GM23338 (cell line): ENCODE measurements at regions not wholly inside any gene's neighbourhood (a gene's known extent, or its start where the extent isn't known, plus 50 kb on each side); places are given as distances from the start of the nearest gene placed in this dataset.

Source experiments
- ATAC-seq: fragments of 200-7000 bp; cut with Tn5 transposase; 3 replicates; pipeline ENCODE4 v1.9.1; 2020
- DNase-seq: peaks from one replicate; pipeline ENCODE4 v3.0.0-alpha.2; 2015; ENCODE audit warnings: low spot score
- H2AFZ ChIP-seq: fragments of 200-600 bp; sonication (generic); 2 replicates; pipeline ENCODE4 v1.8.0; 2016; ENCODE audit warnings: antibody characterized with exemption, mild to moderate bottlenecking, moderate library complexity
- H3F3A ChIP-seq: fragments of 200-600 bp; sonication (generic); replicated peaks from 2 replicates; pipeline ENCODE4 v1.8.0; 2017; ENCODE audit warnings: antibody characterized with exemption, mixed run types, low read depth
- H3K27ac ChIP-seq: fragments of 200-600 bp; sonication (generic); 2 replicates; pipeline ENCODE4 v1.6.1; 2016; ENCODE audit warnings: low read depth
- H3K27me3 ChIP-seq: fragments of 200-600 bp; sonication (generic); 2 replicates; pipeline ENCODE4 v1.8.0; 2016; ENCODE audit warnings: mild to moderate bottlenecking, mixed run types, moderate library complexity; ENCODE audit not compliant: insufficient read depth
- H3K36me3 ChIP-seq: fragments of 200-600 bp; sonication (generic); 2 replicates; pipeline ENCODE4 v1.8.0; 2016; ENCODE audit warnings: mild to moderate bottlenecking; ENCODE audit not compliant: insufficient read depth
- H3K4me1 ChIP-seq: fragments of 200-600 bp; sonication (generic); 2 replicates; pipeline ENCODE4 v1.8.0; 2016; ENCODE audit warnings: mild to moderate bottlenecking, moderate library complexity; ENCODE audit not compliant: insufficient read depth
- H3K4me2 ChIP-seq: fragments of 200-600 bp; sonication (generic); 2 replicates; pipeline ENCODE4 v1.7.1; 2017; ENCODE audit warnings: mixed run types
- H3K4me3 ChIP-seq: fragments of 200-600 bp; sonication (generic); 2 replicates; pipeline ENCODE4 v1.6.1; 2016; ENCODE audit warnings: mixed run types
- H3K79me2 ChIP-seq: fragments of 200-600 bp; sonication (generic); replicated peaks from 2 replicates; pipeline ENCODE4 v1.8.0; 2017; ENCODE audit warnings: mild to moderate bottlenecking; ENCODE audit not compliant: insufficient read depth
- H3K9me2 ChIP-seq: fragments of 200-600 bp; sonication (generic); 2 replicates; pipeline ENCODE4 v1.8.0; 2017; ENCODE audit not compliant: insufficient read depth
- H4K20me1 ChIP-seq: fragments of 200-600 bp; sonication (generic); replicated peaks from 2 replicates; pipeline ENCODE4 v1.8.0; 2017; ENCODE audit warnings: mild to moderate bottlenecking; ENCODE audit not compliant: insufficient read depth
- H3K27ac Mint-ChIP-seq: 2 replicates; pipeline ENCODE4 v1.8.0; 2020; ENCODE audit warnings: inconsistent platforms, mild to moderate bottlenecking, moderate library complexity, mixed read lengths
- H3K27me3 Mint-ChIP-seq: 3 replicates; pipeline ENCODE4 v1.8.0; 2022; ENCODE audit warnings: low read depth, mild to moderate bottlenecking, moderate library complexity, mixed read lengths, inconsistent platforms; ENCODE audit not compliant: insufficient read depth, poor library complexity
- H3K36me3 Mint-ChIP-seq: 3 replicates; pipeline ENCODE4 v1.8.0; 2021; ENCODE audit warnings: low read depth, mild to moderate bottlenecking, inconsistent platforms, moderate library complexity, mixed read lengths
- H3K4me1 Mint-ChIP-seq: 3 replicates; pipeline ENCODE4 v1.8.0; 2020; ENCODE audit warnings: mild to moderate bottlenecking, inconsistent platforms, mixed read lengths
- H3K4me3 Mint-ChIP-seq: 3 replicates; pipeline ENCODE4 v1.8.0; 2021; ENCODE audit warnings: moderate library complexity, mild to moderate bottlenecking, inconsistent platforms, mixed read lengths
- H3K9me3 Mint-ChIP-seq: 3 replicates; pipeline ENCODE4 v1.8.0; 2020; ENCODE audit warnings: moderate library complexity, mild to moderate bottlenecking, inconsistent platforms, mixed read lengths
- CREB1 ChIP-seq: fragments of 250-450 bp; sonication (Bioruptor Pico); IDR thresholded peaks from 2 replicates; pipeline ENCODE4 v1.5.0; 2020; ENCODE audit warnings: low read depth, mild to moderate bottlenecking, moderate library complexity
- CTCF ChIP-seq, 2 experiments: fragments of 200-600 bp in 1 of 2; sonication (generic) in 1 of 2; conservative IDR thresholded peaks; 2 replicates each; pipeline versions ENCODE4 v1.5.1 to v1.6.1; 2016 to 2017; ENCODE audit warnings: antibody characterized with exemption in 2 of 2, low read depth in 2 of 2, mild to moderate bottlenecking in 2 of 2, moderate library complexity in 1 of 2
- ETS1 ChIP-seq: IDR thresholded peaks from 2 replicates; pipeline ENCODE4 v1.6.1; 2016; ENCODE audit warnings: antibody characterized with exemption
- EZH2 ChIP-seq: fragments of 200-600 bp; sonication (generic); IDR thresholded peaks from one replicate; pipeline ENCODE4 v1.8.0; 2017; ENCODE audit warnings: antibody characterized with exemption, mild to moderate bottlenecking, low read depth; ENCODE audit not compliant: unreplicated experiment
- NANOG ChIP-seq: IDR thresholded peaks from 2 replicates; pipeline ENCODE4 v1.6.1; 2016; ENCODE audit warnings: antibody characterized with exemption, borderline replicate concordance
- POLR2AphosphoS5 ChIP-seq: IDR thresholded peaks from 2 replicates; pipeline ENCODE4 v1.6.1; 2016; ENCODE audit warnings: antibody characterized with exemption, low read depth
- STAT1 ChIP-seq: IDR thresholded peaks from one replicate; pipeline ENCODE4 v1.6.1; 2016; ENCODE audit warnings: antibody characterized with exemption; ENCODE audit not compliant: unreplicated experiment
- ZNF331 ChIP-seq: fragments of 250-450 bp; sonication (Bioruptor Pico); IDR thresholded peaks from 2 replicates; pipeline ENCODE4 v1.5.0; 2020; ENCODE audit warnings: low read depth, mild to moderate bottlenecking, moderate library complexity
- TF ChIP-seq, protein P1 (sequence below): fragments of 250-450 bp; sonication (Bioruptor Pico); IDR thresholded peaks from 2 replicates; pipeline ENCODE4 v1.5.0; 2020; ENCODE audit warnings: mild to moderate bottlenecking, moderate library complexity
- TF ChIP-seq, protein P2 (sequence below): IDR thresholded peaks from one replicate; pipeline ENCODE4 v1.6.1; 2018; ENCODE audit warnings: antibody characterized with exemption; ENCODE audit not compliant: unreplicated experiment

DNA sequence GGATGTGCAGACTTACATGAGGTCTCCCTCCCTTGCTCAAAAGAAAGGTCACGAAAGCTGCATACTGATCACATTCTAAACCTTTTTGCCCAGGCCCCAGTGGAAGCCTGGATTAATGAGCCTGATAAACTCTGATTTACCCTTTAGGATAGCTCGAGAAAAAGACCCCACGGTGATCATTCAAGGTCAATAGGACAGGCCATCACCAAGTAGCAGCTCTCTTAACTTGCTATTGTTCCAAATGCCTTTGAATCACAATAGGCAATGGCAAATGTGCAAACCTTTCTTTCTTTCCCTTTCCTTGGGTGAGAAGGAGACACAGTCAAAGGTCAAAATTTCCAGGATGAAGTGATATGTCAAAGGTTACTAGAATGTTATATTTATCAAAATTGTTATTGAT lies 327.3 kb downstream of the HDGFL1 start:
- Histone ChIP-seq H3K4me3 (no peak overlapping the region), H2AFZ (no peak overlapping the region), H3K9me2 (no peaks in the 10 kb centered on the region; the same call in 1 of the 2 replicates), H3K27ac (no peak overlapping the region), H3K4me2 (peak overlapping the region; percentile 13; the same call in 1 of the 2 replicates), H3K36me3 (no peaks in the 10 kb centered on the region), H3K79me2 (no peaks in the 10 kb centered on the region), H3F3A (no peaks in the 10 kb centered on the region), H3K27me3 (no peaks in the 10 kb centered on the region), H3K4me1 (no peaks in the 10 kb centered on the region; the same call in 1 of the 2 replicates), H4K20me1 (no peaks in the 10 kb centered on the region)
- Mint-ChIP-seq H3K27ac (no peak overlapping the region), H3K9me3 (no peaks in the 10 kb centered on the region), H3K36me3 (no peaks in the 10 kb centered on the region), H3K4me3 (no peak overlapping the region), H3K27me3 (no peaks in the 10 kb centered on the region), H3K4me1 (peaks cover 8% of the 10 kb centered on the region)
- ATAC-seq (peak; percentile 71), DNase-seq (peak; percentile 61)
- TF ChIP-seq EZH2 (no peak), CREB1 (no peak), POLR2AphosphoS5 (no peak), CTCF (conservative IDR thresholded peaks at IDR 0.05; ENCODE audit: low read depth in 2 of 2) (no peak), NANOG (peak; percentile 56; the same call in 1 of the 2 replicates), ZNF331 (CRISPR knock-in tag) (no peak), ETS1 (no peak), STAT1 (no peak)
- TF ChIP-seq, protein P1, sequence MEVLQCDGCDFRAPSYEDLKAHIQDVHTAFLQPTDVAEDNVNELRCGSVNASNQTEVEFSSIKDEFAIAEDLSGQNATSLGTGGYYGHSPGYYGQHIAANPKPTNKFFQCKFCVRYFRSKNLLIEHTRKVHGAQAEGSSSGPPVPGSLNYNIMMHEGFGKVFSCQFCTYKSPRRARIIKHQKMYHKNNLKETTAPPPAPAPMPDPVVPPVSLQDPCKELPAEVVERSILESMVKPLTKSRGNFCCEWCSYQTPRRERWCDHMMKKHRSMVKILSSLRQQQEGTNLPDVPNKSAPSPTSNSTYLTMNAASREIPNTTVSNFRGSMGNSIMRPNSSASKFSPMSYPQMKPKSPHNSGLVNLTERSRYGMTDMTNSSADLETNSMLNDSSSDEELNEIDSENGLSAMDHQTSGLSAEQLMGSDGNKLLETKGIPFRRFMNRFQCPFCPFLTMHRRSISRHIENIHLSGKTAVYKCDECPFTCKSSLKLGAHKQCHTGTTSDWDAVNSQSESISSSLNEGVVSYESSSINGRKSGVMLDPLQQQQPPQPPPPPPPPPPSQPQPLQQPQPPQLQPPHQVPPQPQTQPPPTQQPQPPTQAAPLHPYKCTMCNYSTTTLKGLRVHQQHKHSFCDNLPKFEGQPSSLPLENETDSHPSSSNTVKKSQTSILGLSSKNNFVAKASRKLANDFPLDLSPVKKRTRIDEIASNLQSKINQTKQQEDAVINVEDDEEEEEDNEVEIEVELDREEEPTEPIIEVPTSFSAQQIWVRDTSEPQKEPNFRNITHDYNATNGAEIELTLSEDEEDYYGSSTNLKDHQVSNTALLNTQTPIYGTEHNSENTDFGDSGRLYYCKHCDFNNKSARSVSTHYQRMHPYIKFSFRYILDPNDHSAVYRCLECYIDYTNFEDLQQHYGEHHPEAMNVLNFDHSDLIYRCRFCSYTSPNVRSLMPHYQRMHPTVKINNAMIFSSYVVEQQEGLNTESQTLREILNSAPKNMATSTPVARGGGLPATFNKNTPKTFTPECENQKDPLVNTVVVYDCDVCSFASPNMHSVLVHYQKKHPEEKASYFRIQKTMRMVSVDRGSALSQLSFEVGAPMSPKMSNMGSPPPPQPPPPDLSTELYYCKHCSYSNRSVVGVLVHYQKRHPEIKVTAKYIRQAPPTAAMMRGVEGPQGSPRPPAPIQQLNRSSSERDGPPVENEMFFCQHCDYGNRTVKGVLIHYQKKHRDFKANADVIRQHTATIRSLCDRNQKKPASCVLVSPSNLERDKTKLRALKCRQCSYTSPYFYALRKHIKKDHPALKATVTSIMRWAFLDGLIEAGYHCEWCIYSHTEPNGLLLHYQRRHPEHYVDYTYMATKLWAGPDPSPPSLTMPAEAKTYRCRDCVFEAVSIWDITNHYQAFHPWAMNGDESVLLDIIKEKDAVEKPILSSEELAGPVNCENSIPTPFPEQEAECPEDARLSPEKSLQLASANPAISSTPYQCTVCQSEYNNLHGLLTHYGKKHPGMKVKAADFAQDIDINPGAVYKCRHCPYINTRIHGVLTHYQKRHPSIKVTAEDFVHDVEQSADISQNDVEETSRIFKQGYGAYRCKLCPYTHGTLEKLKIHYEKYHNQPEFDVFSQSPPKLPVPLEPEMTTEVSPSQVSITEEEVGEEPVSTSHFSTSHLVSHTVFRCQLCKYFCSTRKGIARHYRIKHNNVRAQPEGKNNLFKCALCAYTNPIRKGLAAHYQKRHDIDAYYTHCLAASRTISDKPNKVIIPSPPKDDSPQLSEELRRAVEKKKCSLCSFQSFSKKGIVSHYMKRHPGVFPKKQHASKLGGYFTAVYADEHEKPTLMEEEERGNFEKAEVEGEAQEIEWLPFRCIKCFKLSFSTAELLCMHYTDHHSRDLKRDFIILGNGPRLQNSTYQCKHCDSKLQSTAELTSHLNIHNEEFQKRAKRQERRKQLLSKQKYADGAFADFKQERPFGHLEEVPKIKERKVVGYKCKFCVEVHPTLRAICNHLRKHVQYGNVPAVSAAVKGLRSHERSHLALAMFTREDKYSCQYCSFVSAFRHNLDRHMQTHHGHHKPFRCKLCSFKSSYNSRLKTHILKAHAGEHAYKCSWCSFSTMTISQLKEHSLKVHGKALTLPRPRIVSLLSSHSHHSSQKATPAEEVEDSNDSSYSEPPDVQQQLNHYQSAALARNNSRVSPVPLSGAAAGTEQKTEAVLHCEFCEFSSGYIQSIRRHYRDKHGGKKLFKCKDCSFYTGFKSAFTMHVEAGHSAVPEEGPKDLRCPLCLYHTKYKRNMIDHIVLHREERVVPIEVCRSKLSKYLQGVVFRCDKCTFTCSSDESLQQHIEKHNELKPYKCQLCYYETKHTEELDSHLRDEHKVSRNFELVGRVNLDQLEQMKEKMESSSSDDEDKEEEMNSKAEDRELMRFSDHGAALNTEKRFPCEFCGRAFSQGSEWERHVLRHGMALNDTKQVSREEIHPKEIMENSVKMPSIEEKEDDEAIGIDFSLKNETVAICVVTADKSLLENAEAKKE (CRISPR knock-in tag), result peak; percentile 88; the same call in 1 of the 2 replicates
- TF ChIP-seq, protein P2, sequence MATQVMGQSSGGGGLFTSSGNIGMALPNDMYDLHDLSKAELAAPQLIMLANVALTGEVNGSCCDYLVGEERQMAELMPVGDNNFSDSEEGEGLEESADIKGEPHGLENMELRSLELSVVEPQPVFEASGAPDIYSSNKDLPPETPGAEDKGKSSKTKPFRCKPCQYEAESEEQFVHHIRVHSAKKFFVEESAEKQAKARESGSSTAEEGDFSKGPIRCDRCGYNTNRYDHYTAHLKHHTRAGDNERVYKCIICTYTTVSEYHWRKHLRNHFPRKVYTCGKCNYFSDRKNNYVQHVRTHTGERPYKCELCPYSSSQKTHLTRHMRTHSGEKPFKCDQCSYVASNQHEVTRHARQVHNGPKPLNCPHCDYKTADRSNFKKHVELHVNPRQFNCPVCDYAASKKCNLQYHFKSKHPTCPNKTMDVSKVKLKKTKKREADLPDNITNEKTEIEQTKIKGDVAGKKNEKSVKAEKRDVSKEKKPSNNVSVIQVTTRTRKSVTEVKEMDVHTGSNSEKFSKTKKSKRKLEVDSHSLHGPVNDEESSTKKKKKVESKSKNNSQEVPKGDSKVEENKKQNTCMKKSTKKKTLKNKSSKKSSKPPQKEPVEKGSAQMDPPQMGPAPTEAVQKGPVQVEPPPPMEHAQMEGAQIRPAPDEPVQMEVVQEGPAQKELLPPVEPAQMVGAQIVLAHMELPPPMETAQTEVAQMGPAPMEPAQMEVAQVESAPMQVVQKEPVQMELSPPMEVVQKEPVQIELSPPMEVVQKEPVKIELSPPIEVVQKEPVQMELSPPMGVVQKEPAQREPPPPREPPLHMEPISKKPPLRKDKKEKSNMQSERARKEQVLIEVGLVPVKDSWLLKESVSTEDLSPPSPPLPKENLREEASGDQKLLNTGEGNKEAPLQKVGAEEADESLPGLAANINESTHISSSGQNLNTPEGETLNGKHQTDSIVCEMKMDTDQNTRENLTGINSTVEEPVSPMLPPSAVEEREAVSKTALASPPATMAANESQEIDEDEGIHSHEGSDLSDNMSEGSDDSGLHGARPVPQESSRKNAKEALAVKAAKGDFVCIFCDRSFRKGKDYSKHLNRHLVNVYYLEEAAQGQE, result no peak
